Smooth muscle cell (in vitro differentiated cells): ENCODE measurements at regions not wholly inside any gene's neighbourhood (a gene's known extent, or its start where the extent isn't known, plus 50 kb on each side); places are given as distances from the start of the nearest gene placed in this dataset.

Experiments used
- DNase-seq: peaks from one replicate; lab custom pipeline; 2025; ENCODE audit not compliant: unreplicated experiment; lab: John Stamatoyannopoulos, UW
- H2AFZ ChIP-seq: fragments of 200-600 bp; sonication (generic); 2 replicates; pipeline ENCODE4 v1.6.0; 2016; ENCODE audit warnings: antibody characterized with exemption, low read depth, mild to moderate bottlenecking
- H3F3A ChIP-seq: fragments of 200-600 bp; sonication (generic); 2 replicates; pipeline ENCODE4 v1.6.0; 2017; ENCODE audit warnings: antibody characterized with exemption, low read depth
- H3K27ac ChIP-seq: fragments of 200-600 bp; sonication (generic); 2 replicates; pipeline ENCODE4 v1.5.1; 2016; ENCODE audit warnings: low read depth, mild to moderate bottlenecking
- H3K27me3 ChIP-seq: fragments of 200-600 bp; sonication (generic); 2 replicates; pipeline ENCODE4 v1.6.1; 2016; ENCODE audit warnings: low read depth, mild to moderate bottlenecking
- H3K36me3 ChIP-seq: fragments of 200-600 bp; sonication (generic); 2 replicates; pipeline ENCODE4 v1.5.1; 2016; ENCODE audit warnings: low read depth
- H3K4me1 ChIP-seq: fragments of 200-600 bp; sonication (generic); 2 replicates; pipeline ENCODE4 v1.5.1; 2016; ENCODE audit warnings: low read depth
- H3K4me2 ChIP-seq: fragments of 200-600 bp; sonication (generic); 2 replicates; pipeline ENCODE4 v1.6.0; 2016; ENCODE audit warnings: mild to moderate bottlenecking
- H3K4me3 ChIP-seq: fragments of 200-600 bp; sonication (generic); 2 replicates; pipeline ENCODE4 v1.5.1; 2016; ENCODE audit warnings: mild to moderate bottlenecking
- H3K79me2 ChIP-seq: fragments of 200-600 bp; sonication (generic); 2 replicates; pipeline ENCODE4 v1.6.0; 2016; ENCODE audit warnings: low read depth, mild to moderate bottlenecking
- H3K9ac ChIP-seq: fragments of 200-600 bp; sonication (generic); 2 replicates; pipeline ENCODE4 v1.6.0; 2016; ENCODE audit warnings: low read depth
- H3K9me3 ChIP-seq: fragments of 200-600 bp; sonication (generic); replicated peaks from 2 replicates; pipeline ENCODE4 v1.5.1; 2016; ENCODE audit warnings: low read depth
- H4K20me1 ChIP-seq: fragments of 200-600 bp; sonication (generic); 2 replicates; pipeline ENCODE4 v1.6.0; 2016; ENCODE audit warnings: low read depth
- CTCF ChIP-seq: fragments of 200-600 bp; sonication (generic); IDR thresholded peaks from 2 replicates; pipeline ENCODE4 v1.5.1; 2017; ENCODE audit warnings: borderline replicate concordance, mild to moderate bottlenecking, antibody characterized with exemption; ENCODE audit not compliant: insufficient read depth, poor library complexity, severe bottlenecking
- WGBS: methylation state at CpG from one replicate; pipeline ENCODE4 v1.1.7; 2016; ENCODE audit warnings: low lambda C conversion rate; 5-methylcytosine and 5-hydroxymethylcytosine counted together

GRCh38 chr5:165882099-165882498, 2376.7 kb downstream of the MAT2B start:
- no peak overlapping the region for H2AFZ ChIP-seq
- no peak overlapping the region for H3K9ac ChIP-seq
- no peaks in the 10 kb centered on the region for H3K9me3 ChIP-seq
- H3F3A ChIP-seq: no peaks in the 10 kb centered on the region
- 95% methylated on average over 3 of the region's 3 CpGs for WGBS
- H3K4me1 ChIP-seq: no peaks in the 10 kb centered on the region
- no peak overlapping the region for H3K4me2 ChIP-seq
- DNase-seq: no peak
- H3K27me3 ChIP-seq: no peaks in the 10 kb centered on the region
- H3K27ac ChIP-seq: no peak overlapping the region
- no peaks in the 10 kb centered on the region for H3K36me3 ChIP-seq
- H3K79me2 ChIP-seq: no peaks in the 10 kb centered on the region
- no peak overlapping the region for H3K4me3 ChIP-seq
- no peak for TF ChIP-seq CTCF
- H4K20me1 ChIP-seq: no peaks in the 10 kb centered on the region

- no peaks in the 10 kb centered on the region for H3K9me3 ChIP-seq
- no peak overlapping the region for H3K27ac ChIP-seq
- no peaks in the 10 kb centered on the region for H4K20me1 ChIP-seq
- no peaks in the 10 kb centered on the region for H3K79me2 ChIP-seq
- H3K4me2 ChIP-seq: no peak overlapping the region
- no peak overlapping the region for H2AFZ ChIP-seq
- H3K36me3 ChIP-seq: no peaks in the 10 kb centered on the region
- H3K27me3 ChIP-seq: no peaks in the 10 kb centered on the region
- H3K4me1 ChIP-seq: no peaks in the 10 kb centered on the region
- 91% methylated on average over 12 of the region's 12 CpGs for WGBS
- H3K9ac ChIP-seq: no peak overlapping the region
- H3F3A ChIP-seq: no peaks in the 10 kb centered on the region
- no peak overlapping the region for H3K4me3 ChIP-seq
- no peak for DNase-seq
- no peak for TF ChIP-seq CTCF
Observed at GRCh38 chr5:165885623-165886350, 2380.4 kb downstream of the MAT2B start.

GRCh38 chr5:165887147-165887546, 2381.7 kb downstream of the MAT2B start:
- no peak for TF ChIP-seq CTCF
- H3K4me1 ChIP-seq: no peaks in the 10 kb centered on the region
- H3K9me3 ChIP-seq: no peaks in the 10 kb centered on the region
- no peaks in the 10 kb centered on the region for H3F3A ChIP-seq
- no peak overlapping the region for H3K4me2 ChIP-seq
- no peak overlapping the region for H2AFZ ChIP-seq
- no peaks in the 10 kb centered on the region for H3K27me3 ChIP-seq
- no peak overlapping the region for H3K4me3 ChIP-seq
- no peaks in the 10 kb centered on the region for H3K79me2 ChIP-seq
- DNase-seq: no peak
- no peak overlapping the region for H3K9ac ChIP-seq
- 98% methylated on average over 2 of the region's 2 CpGs for WGBS
- no peak overlapping the region for H3K27ac ChIP-seq
- no peaks in the 10 kb centered on the region for H4K20me1 ChIP-seq
- H3K36me3 ChIP-seq: no peaks in the 10 kb centered on the region

GRCh38 chr5:165892383-165892782, 2387.0 kb downstream of the MAT2B start:
- H2AFZ ChIP-seq: no peak overlapping the region
- WGBS: 88% methylated on average over 6 of the region's 6 CpGs
- no peak for DNase-seq
- H3F3A ChIP-seq: no peaks in the 10 kb centered on the region
- no peaks in the 10 kb centered on the region for H3K27me3 ChIP-seq
- TF ChIP-seq CTCF: no peak
- H3K36me3 ChIP-seq: no peaks in the 10 kb centered on the region
- no peaks in the 10 kb centered on the region for H4K20me1 ChIP-seq
- no peak overlapping the region for H3K4me2 ChIP-seq
- no peak overlapping the region for H3K27ac ChIP-seq
- no peak overlapping the region for H3K4me3 ChIP-seq
- no peaks in the 10 kb centered on the region for H3K4me1 ChIP-seq
- H3K9me3 ChIP-seq: no peaks in the 10 kb centered on the region
- H3K9ac ChIP-seq: no peak overlapping the region
- no peaks in the 10 kb centered on the region for H3K79me2 ChIP-seq
